HepG2 (cell line): ENCODE measurements at regions not wholly inside any gene's neighbourhood (a gene's known extent, or its start where the extent isn't known, plus 50 kb on each side); places are given as distances from the start of the nearest gene placed in this dataset.

ENCODE experiments used
- CTCF ChIP-seq: sonication (generic); formaldehyde crosslinking; IDR thresholded peaks from 2 replicates; pipeline ENCODE4 v1.5.0; 2020; ENCODE audit warnings: mild to moderate bottlenecking, missing genetic modification reagents, moderate library complexity
- KLF13 ChIP-seq: sonication (generic); formaldehyde crosslinking; IDR thresholded peaks from 2 replicates; pipeline ENCODE4 v1.4.0; 2020; ENCODE audit warnings: mild to moderate bottlenecking, missing genetic modification reagents
- POLR2A ChIP-seq, 2 experiments: IDR thresholded peaks; 2 replicates each; pipeline ENCODE4 v1.6.1; 2011; ENCODE audit warnings: low read depth in 2 of 2, low read length in 2 of 2, mild to moderate bottlenecking in 1 of 2, moderate library complexity in 1 of 2; ENCODE audit not compliant: insufficient read depth in 1 of 2
- RFX5 ChIP-seq: IDR thresholded peaks from 2 replicates; pipeline ENCODE4 v1.6.1; 2011; ENCODE audit warnings: low read depth, low read length, improper control_type of control experiment
- TBX2 ChIP-seq: sonication (generic); formaldehyde crosslinking; IDR thresholded peaks from 2 replicates; pipeline ENCODE4 v1.5.0; 2020; ENCODE audit warnings: missing genetic modification reagents, mild to moderate bottlenecking, borderline replicate concordance
- ZNF850 ChIP-seq: sonication (generic); formaldehyde crosslinking; conservative IDR thresholded peaks from 2 replicates; pipeline ENCODE4 v1.9.0; 2021; ENCODE audit warnings: mild to moderate bottlenecking, missing genetic modification reagents

DNA sequence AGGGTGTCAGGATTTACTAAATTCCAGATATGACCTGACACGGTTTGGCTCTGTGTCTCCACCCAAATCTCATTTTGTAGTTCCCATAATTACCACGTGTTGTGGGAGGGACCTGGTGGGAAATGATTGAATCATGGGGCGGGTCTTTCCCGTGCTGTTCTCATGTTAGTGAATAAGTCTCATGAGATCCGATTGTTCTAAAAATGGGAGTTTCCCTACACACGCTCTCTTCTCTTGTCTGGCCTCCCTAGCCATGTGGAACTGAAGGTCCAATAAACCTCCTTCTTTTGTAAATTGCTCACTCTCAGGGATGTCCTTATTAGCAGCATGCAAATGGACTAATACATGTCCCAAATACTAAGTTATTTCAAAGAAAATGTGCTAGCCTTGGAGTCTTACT is 121.1 kb downstream of the CENPW start:
- TF ChIP-seq ZNF850 (no peak), CTCF (CRISPR knock-in tag) (no peak), POLR2A (IDR thresholded peaks at IDR 0.05; ENCODE audit: insufficient read depth in 1 of 2, low read depth in 2 of 2, low read length in 2 of 2) (no peak), KLF13 (CRISPR knock-in tag) (no peak), TBX2 (CRISPR knock-in tag) (no peak), RFX5 (no peak)
